HG03457 (cell line): ENCODE measurements at regions not wholly inside any gene's neighbourhood (a gene's known extent, or its start where the extent isn't known, plus 50 kb on each side); places are given as distances from the start of the nearest gene placed in this dataset.

ENCODE experiments used
- ATAC-seq: cut with Tn5 transposase; IDR thresholded peaks from one replicate; pipeline ENCODE4 v1.9.1; 2021; ENCODE audit warnings: moderate number of reproducible peaks; ENCODE audit not compliant: unreplicated experiment

GRCh38 chr13:90770334-90770733 lies 577.2 kb upstream of the MIR17HG start:
- ATAC-seq, result no peak

- ATAC-seq, result no peak
Measured at GRCh38 chr13:90773681-90774080, 573.8 kb upstream of the MIR17HG start.

- ATAC-seq, result no peak
Measured at GRCh38 chr13:90776051-90776748, 571.3 kb upstream of the MIR17HG start.

GRCh38 chr13:90783273-90783672 lies 564.2 kb upstream of the MIR17HG start:
- no peak for ATAC-seq

GRCh38 chr13:90787007-90787406 lies 560.5 kb upstream of the MIR17HG start:
- ATAC-seq, result no peak

- ATAC-seq, result no peak
Measured at GRCh38 chr13:90792335-90792734, 555.2 kb upstream of the MIR17HG start.

- ATAC-seq, result no peak
Measured at GRCh38 chr13:90793261-90793820, 554.1 kb upstream of the MIR17HG start.

- ATAC-seq, result no peak
Measured at GRCh38 chr13:90796474-90796873, 551.0 kb upstream of the MIR17HG start.

- ATAC-seq, result no peak
Measured at GRCh38 chr13:90797335-90797734, 550.2 kb upstream of the MIR17HG start.

GRCh38 chr13:90798381-90798780 lies 549.1 kb upstream of the MIR17HG start:
- ATAC-seq, result no peak

GRCh38 chr13:90800082-90800746 lies 547.3 kb upstream of the MIR17HG start:
- no peak for ATAC-seq

- ATAC-seq, result no peak
Measured at GRCh38 chr13:90801621-90802020, 545.9 kb upstream of the MIR17HG start.

GRCh38 chr13:90803210-90803609 lies 544.3 kb upstream of the MIR17HG start:
- no peak for ATAC-seq

GRCh38 chr13:90806016-90806615 lies 541.4 kb upstream of the MIR17HG start:
- no peak for ATAC-seq

GRCh38 chr13:90806892-90807291 lies 540.6 kb upstream of the MIR17HG start:
- no peak for ATAC-seq

- no peak for ATAC-seq
Measured at GRCh38 chr13:90808838-90809237, 538.6 kb upstream of the MIR17HG start.

GRCh38 chr13:90824032-90824431 lies 523.5 kb upstream of the MIR17HG start:
- ATAC-seq, result no peak

- ATAC-seq, result no peak
Measured at GRCh38 chr13:90826688-90827087, 520.8 kb upstream of the MIR17HG start.

- no peak for ATAC-seq
Measured at GRCh38 chr13:90830782-90831181, 516.7 kb upstream of the MIR17HG start.

- no peak for ATAC-seq
Measured at GRCh38 chr13:90833951-90834350, 513.5 kb upstream of the MIR17HG start.

- no peak for ATAC-seq
Measured at GRCh38 chr13:90834700-90835099, 512.8 kb upstream of the MIR17HG start.

- ATAC-seq, result no peak
Measured at GRCh38 chr13:90835826-90836225, 511.7 kb upstream of the MIR17HG start.
